Cardiac fibroblast (primary cell): ENCODE measurements at regions not wholly inside any gene's neighbourhood (a gene's known extent, or its start where the extent isn't known, plus 50 kb on each side); places are given as distances from the start of the nearest gene placed in this dataset.

Source experiments
- DNase-seq, 2 donors: peaks; one replicate each; pipeline versions ENCODE4 v3.0.0 to v3.0.0-alpha.2; 2010; ENCODE audit warnings: low read depth in 2 of 2
- H3K4me3 ChIP-seq, 2 donors: replicated peaks in 1 of 2; 1 replicate in 1 of 2; 2 replicates in 1 of 2; pipeline ENCODE4 v1.5.1; 2011; ENCODE audit warnings: low read depth in 2 of 2, low read length in 2 of 2, mild to moderate bottlenecking in 2 of 2, moderate library complexity in 1 of 2
- CTCF ChIP-seq: IDR thresholded peaks from one replicate; pipeline ENCODE4 v1.5.1; 2011; ENCODE audit warnings: low read depth, mild to moderate bottlenecking, low read length, inconsistent platforms

- no peak for DNase-seq
- H3K4me3 ChIP-seq: no peak overlapping the region
- TF ChIP-seq CTCF: no peak
Measured at GRCh38 chr22:48739348-48740085, 1088.2 kb downstream of the BRD1 start.

GRCh38 chr22:48738204-48738980 is 1089.3 kb downstream of the BRD1 start:
- no peak for DNase-seq
- no peak for TF ChIP-seq CTCF

GRCh38 chr22:48737461-48738203 is 1090.0 kb downstream of the BRD1 start:
- DNase-seq: no peak
- no peak for TF ChIP-seq CTCF
- no peak overlapping the region for H3K4me3 ChIP-seq

More at GRCh38 chr22:48738204-48738980, 1089.3 kb downstream of the BRD1 start:
- H3K4me3 ChIP-seq: no peak overlapping the region

- no peak overlapping the region for H3K4me3 ChIP-seq
- no peak for TF ChIP-seq CTCF
- DNase-seq: no peak
Measured at GRCh38 chr22:48736593-48737460, 1090.8 kb downstream of the BRD1 start.

GRCh38 chr22:48734961-48735360 is 1092.7 kb downstream of the BRD1 start:
- no peak for TF ChIP-seq CTCF
- H3K4me3 ChIP-seq: no peak overlapping the region
- DNase-seq: no peak

- TF ChIP-seq CTCF: no peak
Measured at GRCh38 chr22:48734359-48734758, 1093.3 kb downstream of the BRD1 start.

More at GRCh38 chr22:48734359-48734758, 1093.3 kb downstream of the BRD1 start:
- no peak overlapping the region for H3K4me3 ChIP-seq
- no peak for DNase-seq
